WTC11 (cell line): ENCODE measurements at regions not wholly inside any gene's neighbourhood (a gene's known extent, or its start where the extent isn't known, plus 50 kb on each side); places are given as distances from the start of the nearest gene placed in this dataset.

Experiments used
- ATAC-seq: fragments of 200-7000 bp; cut with Tn5 transposase; 2 replicates; pipeline ENCODE4 v1.10.0; 2021; ENCODE audit warnings: mild to moderate bottlenecking, moderate library complexity
- CTCF ChIA-PET: fragments of 300-600 bp; sonication (Branson Sonifier 250); formaldehyde crosslinking; loops from one replicate; lab custom pipeline; 2021; ENCODE audit warnings: antibody characterized with exemption; lab: Charles Lee
- POLR2A ChIA-PET: fragments of 350-600 bp; sonication (Branson Sonifier 250); formaldehyde crosslinking; loops from one replicate; lab custom pipeline; 2021; ENCODE audit warnings: antibody characterized with exemption; lab: Charles Lee
- DNase-seq: peaks from one replicate; pipeline ENCODE4 v3.0.0; 2021; ENCODE audit warnings: low spot score
- H3K27ac Mint-ChIP-seq: 2 replicates; pipeline ENCODE4 v1.8.0; 2021; ENCODE audit warnings: mixed read lengths
- H3K27me3 Mint-ChIP-seq: 2 replicates; pipeline ENCODE4 v1.8.0; 2021; ENCODE audit warnings: low read depth, mild to moderate bottlenecking, moderate library complexity, mixed read lengths
- H3K36me3 Mint-ChIP-seq: 2 replicates; pipeline ENCODE4 v1.8.0; 2021; ENCODE audit warnings: mixed read lengths
- H3K4me1 Mint-ChIP-seq: 2 replicates; pipeline ENCODE4 v1.8.0; 2022; ENCODE audit warnings: mixed read lengths
- H3K4me3 Mint-ChIP-seq: 2 replicates; pipeline ENCODE4 v1.8.0; 2021; ENCODE audit warnings: mild to moderate bottlenecking, moderate library complexity, mixed read lengths
- H3K9me3 Mint-ChIP-seq: 2 replicates; pipeline ENCODE4 v1.8.0; 2021; ENCODE audit warnings: mixed read lengths
- ESRRA ChIP-seq: sonication (generic); formaldehyde crosslinking; IDR thresholded peaks from 2 replicates; pipeline ENCODE4 v1.8.1; 2022; ENCODE audit warnings: mild to moderate bottlenecking, missing genetic modification reagents, borderline replicate concordance
- FOXJ3 ChIP-seq: sonication (generic); formaldehyde crosslinking; IDR thresholded peaks from 2 replicates; pipeline ENCODE4 v1.9.0; 2021; ENCODE audit warnings: missing genetic modification reagents, mild to moderate bottlenecking, borderline replicate concordance
- GTF2I ChIP-seq: fragments of 250-450 bp; sonication (Bioruptor Pico); conservative IDR thresholded peaks from 2 replicates; pipeline ENCODE4 v1.4.0; 2021; ENCODE audit warnings: mild to moderate bottlenecking
- MYBL2 ChIP-seq: sonication (generic); formaldehyde crosslinking; IDR thresholded peaks from 2 replicates; pipeline ENCODE4 v1.8.1; 2023; ENCODE audit warnings: mild to moderate bottlenecking, moderate library complexity, missing genetic modification reagents
- NFATC4 ChIP-seq: fragments of 250-450 bp; sonication (Bioruptor Pico); IDR thresholded peaks from 2 replicates; pipeline ENCODE4 v1.9.0; 2021; ENCODE audit warnings: mild to moderate bottlenecking
- TP53 ChIP-seq: sonication (generic); formaldehyde crosslinking; IDR thresholded peaks from 2 replicates; pipeline ENCODE4 v1.8.1; 2023; ENCODE audit warnings: mild to moderate bottlenecking, missing genetic modification reagents
- ZNF219 ChIP-seq: sonication (generic); formaldehyde crosslinking; IDR thresholded peaks from 2 replicates; pipeline ENCODE4 v1.8.0; 2023; ENCODE audit warnings: missing genetic modification reagents, mild to moderate bottlenecking, borderline replicate concordance
- ZNF263 ChIP-seq: sonication (generic); formaldehyde crosslinking; IDR thresholded peaks from 2 replicates; pipeline ENCODE4 v1.8.1; 2022; ENCODE audit warnings: low read depth, mild to moderate bottlenecking, moderate library complexity, missing genetic modification reagents
- TF ChIP-seq, protein P1 (sequence below): sonication (generic); formaldehyde crosslinking; IDR thresholded peaks from 2 replicates; pipeline ENCODE4 v1.8.0; 2022; ENCODE audit warnings: missing genetic modification reagents
- TF ChIP-seq, protein P2 (sequence below): fragments of 200-600 bp; IDR thresholded peaks from 2 replicates; pipeline ENCODE4 v1.8.0; 2022; ENCODE audit warnings: antibody characterized with exemption
- TF ChIP-seq, protein P3 (sequence below): sonication (generic); formaldehyde crosslinking; IDR thresholded peaks from 2 replicates; pipeline ENCODE4 v1.8.1; 2022; ENCODE audit warnings: mild to moderate bottlenecking, moderate library complexity, missing genetic modification reagents
- TF ChIP-seq, protein P4 (sequence below): fragments of 250-450 bp; sonication (Bioruptor Pico); conservative IDR thresholded peaks from 2 replicates; pipeline ENCODE4 v1.9.0; 2021; ENCODE audit warnings: mild to moderate bottlenecking
- TF ChIP-seq, protein P5 (sequence below): sonication (generic); formaldehyde crosslinking; IDR thresholded peaks from 2 replicates; pipeline ENCODE4 v1.8.1; 2023; ENCODE audit warnings: mild to moderate bottlenecking, missing genetic modification reagents, borderline replicate concordance

- TF ChIP-seq, protein P1, sequence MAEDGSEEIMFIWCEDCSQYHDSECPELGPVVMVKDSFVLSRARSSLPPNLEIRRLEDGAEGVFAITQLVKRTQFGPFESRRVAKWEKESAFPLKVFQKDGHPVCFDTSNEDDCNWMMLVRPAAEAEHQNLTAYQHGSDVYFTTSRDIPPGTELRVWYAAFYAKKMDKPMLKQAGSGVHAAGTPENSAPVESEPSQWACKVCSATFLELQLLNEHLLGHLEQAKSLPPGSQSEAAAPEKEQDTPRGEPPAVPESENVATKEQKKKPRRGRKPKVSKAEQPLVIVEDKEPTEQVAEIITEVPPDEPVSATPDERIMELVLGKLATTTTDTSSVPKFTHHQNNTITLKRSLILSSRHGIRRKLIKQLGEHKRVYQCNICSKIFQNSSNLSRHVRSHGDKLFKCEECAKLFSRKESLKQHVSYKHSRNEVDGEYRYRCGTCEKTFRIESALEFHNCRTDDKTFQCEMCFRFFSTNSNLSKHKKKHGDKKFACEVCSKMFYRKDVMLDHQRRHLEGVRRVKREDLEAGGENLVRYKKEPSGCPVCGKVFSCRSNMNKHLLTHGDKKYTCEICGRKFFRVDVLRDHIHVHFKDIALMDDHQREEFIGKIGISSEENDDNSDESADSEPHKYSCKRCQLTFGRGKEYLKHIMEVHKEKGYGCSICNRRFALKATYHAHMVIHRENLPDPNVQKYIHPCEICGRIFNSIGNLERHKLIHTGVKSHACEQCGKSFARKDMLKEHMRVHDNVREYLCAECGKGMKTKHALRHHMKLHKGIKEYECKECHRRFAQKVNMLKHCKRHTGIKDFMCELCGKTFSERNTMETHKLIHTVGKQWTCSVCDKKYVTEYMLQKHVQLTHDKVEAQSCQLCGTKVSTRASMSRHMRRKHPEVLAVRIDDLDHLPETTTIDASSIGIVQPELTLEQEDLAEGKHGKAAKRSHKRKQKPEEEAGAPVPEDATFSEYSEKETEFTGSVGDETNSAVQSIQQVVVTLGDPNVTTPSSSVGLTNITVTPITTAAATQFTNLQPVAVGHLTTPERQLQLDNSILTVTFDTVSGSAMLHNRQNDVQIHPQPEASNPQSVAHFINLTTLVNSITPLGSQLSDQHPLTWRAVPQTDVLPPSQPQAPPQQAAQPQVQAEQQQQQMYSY (CRISPR knock-in tag), result no peak
- TF ChIP-seq, protein P2, sequence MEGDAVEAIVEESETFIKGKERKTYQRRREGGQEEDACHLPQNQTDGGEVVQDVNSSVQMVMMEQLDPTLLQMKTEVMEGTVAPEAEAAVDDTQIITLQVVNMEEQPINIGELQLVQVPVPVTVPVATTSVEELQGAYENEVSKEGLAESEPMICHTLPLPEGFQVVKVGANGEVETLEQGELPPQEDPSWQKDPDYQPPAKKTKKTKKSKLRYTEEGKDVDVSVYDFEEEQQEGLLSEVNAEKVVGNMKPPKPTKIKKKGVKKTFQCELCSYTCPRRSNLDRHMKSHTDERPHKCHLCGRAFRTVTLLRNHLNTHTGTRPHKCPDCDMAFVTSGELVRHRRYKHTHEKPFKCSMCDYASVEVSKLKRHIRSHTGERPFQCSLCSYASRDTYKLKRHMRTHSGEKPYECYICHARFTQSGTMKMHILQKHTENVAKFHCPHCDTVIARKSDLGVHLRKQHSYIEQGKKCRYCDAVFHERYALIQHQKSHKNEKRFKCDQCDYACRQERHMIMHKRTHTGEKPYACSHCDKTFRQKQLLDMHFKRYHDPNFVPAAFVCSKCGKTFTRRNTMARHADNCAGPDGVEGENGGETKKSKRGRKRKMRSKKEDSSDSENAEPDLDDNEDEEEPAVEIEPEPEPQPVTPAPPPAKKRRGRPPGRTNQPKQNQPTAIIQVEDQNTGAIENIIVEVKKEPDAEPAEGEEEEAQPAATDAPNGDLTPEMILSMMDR, result no peak
- TF ChIP-seq GTF2I (CRISPR knock-in tag) (no peak), TP53 (CRISPR knock-in tag) (no peak)
Observed at GRCh38 chr22:48714231-48714630, 1113.4 kb downstream of the BRD1 start (continued).

- H3K36me3 Mint-ChIP-seq, result peaks cover 13% of the 10 kb centered on the region
- DNase-seq, result no peak
- H3K27ac Mint-ChIP-seq, result 0 out of 2 replicates have a peak overlapping the region, but pooled peaks have one; percentile 72
- peaks cover 12% of the 10 kb centered on the region for H3K9me3 Mint-ChIP-seq
- TF ChIP-seq, protein P3, sequence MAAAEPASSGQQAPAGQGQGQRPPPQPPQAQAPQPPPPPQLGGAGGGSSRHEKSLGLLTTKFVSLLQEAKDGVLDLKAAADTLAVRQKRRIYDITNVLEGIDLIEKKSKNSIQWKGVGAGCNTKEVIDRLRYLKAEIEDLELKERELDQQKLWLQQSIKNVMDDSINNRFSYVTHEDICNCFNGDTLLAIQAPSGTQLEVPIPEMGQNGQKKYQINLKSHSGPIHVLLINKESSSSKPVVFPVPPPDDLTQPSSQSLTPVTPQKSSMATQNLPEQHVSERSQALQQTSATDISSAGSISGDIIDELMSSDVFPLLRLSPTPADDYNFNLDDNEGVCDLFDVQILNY, result no peak
- no peak for TF ChIP-seq MYBL2 (CRISPR knock-in tag)
- no peak for TF ChIP-seq NFATC4 (CRISPR knock-in tag)
- TF ChIP-seq, protein P4, sequence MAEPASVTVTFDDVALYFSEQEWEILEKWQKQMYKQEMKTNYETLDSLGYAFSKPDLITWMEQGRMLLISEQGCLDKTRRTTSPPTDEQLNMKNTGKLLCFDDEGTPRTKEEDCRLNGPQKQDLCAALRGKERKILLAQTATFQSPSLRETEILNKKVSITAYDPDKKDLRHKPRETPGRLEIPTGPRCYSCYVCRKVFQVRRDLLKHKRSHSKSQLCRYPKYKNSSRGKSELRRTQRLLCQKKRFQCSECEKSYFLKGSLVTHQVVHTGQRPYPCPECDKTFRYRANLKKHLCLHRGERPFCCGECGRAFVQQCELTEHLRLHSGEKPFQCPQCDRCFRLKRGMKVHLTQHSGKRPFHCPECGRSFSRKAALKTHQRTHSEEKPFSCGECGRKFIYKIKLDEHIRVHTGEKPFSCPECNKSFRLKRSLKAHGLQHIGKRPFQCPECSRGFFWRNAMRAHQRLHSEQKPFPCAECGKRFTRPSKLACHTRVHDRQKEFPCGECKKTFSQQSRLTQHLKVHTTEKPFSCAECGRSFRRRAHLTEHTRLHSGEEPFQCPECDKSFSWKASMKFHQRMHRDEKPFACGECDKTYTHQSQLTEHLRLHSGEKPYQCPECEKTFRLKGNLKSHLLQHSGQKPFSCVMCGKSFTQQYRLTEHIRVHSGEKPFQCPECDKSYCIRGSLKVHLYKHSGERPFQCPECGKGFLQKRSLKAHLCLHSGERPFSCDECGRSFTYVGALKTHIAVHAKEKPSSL (CRISPR knock-in tag), result no peak
- TF ChIP-seq, protein P5, sequence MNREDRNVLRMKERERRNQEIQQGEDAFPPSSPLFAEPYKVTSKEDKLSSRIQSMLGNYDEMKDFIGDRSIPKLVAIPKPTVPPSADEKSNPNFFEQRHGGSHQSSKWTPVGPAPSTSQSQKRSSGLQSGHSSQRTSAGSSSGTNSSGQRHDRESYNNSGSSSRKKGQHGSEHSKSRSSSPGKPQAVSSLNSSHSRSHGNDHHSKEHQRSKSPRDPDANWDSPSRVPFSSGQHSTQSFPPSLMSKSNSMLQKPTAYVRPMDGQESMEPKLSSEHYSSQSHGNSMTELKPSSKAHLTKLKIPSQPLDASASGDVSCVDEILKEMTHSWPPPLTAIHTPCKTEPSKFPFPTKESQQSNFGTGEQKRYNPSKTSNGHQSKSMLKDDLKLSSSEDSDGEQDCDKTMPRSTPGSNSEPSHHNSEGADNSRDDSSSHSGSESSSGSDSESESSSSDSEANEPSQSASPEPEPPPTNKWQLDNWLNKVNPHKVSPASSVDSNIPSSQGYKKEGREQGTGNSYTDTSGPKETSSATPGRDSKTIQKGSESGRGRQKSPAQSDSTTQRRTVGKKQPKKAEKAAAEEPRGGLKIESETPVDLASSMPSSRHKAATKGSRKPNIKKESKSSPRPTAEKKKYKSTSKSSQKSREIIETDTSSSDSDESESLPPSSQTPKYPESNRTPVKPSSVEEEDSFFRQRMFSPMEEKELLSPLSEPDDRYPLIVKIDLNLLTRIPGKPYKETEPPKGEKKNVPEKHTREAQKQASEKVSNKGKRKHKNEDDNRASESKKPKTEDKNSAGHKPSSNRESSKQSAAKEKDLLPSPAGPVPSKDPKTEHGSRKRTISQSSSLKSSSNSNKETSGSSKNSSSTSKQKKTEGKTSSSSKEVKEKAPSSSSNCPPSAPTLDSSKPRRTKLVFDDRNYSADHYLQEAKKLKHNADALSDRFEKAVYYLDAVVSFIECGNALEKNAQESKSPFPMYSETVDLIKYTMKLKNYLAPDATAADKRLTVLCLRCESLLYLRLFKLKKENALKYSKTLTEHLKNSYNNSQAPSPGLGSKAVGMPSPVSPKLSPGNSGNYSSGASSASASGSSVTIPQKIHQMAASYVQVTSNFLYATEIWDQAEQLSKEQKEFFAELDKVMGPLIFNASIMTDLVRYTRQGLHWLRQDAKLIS (CRISPR knock-in tag), result no peak
- TF ChIP-seq FOXJ3 (CRISPR knock-in tag), result no peak
- no peak for TF ChIP-seq ZNF263 (CRISPR knock-in tag)
- no peak for TF ChIP-seq ESRRA (CRISPR knock-in tag)
- TF ChIP-seq ZNF219 (CRISPR knock-in tag), result no peak
- TF ChIP-seq, all 79 proteins: peak for 0
- H3K4me3 Mint-ChIP-seq, result no peak overlapping the region
- ChIA-PET POLR2A (no interaction called here), CTCF (interaction anchor here (0.7 to 0.9 kb wide), 2 partner anchors 13 to 68 kb away, joined by 3 to 4 read pairs; no protein-coding TSS in a partner anchor)
- ATAC-seq, result no peak
- H3K4me1 Mint-ChIP-seq, result peaks cover 12% of the 10 kb centered on the region
- H3K27me3 Mint-ChIP-seq, result no peaks in the 10 kb centered on the region
Observed at GRCh38 chr22:48713272-48714205, 1114.1 kb downstream of the BRD1 start.
